H9 (cell line): ENCODE measurements at regions not wholly inside any gene's neighbourhood (a gene's known extent, or its start where the extent isn't known, plus 50 kb on each side); places are given as distances from the start of the nearest gene placed in this dataset.

Experiments used
- DNase-seq: peaks from one replicate; pipeline ENCODE4 v3.0.0-alpha.2; 2017
- H2AFZ ChIP-seq: one replicate; pipeline ENCODE4 v1.6.1; 2013; ENCODE audit warnings: mild to moderate bottlenecking, low read length, control low read depth, moderate library complexity
- H2AK5ac ChIP-seq: 2 replicates; pipeline ENCODE4 v1.6.1; 2013; ENCODE audit warnings: low read length, control low read depth, mixed read lengths; ENCODE audit not compliant: insufficient read length
- H2BK120ac ChIP-seq: one replicate; pipeline ENCODE4 v1.6.1; 2013; ENCODE audit warnings: low read depth, mild to moderate bottlenecking, low read length, control low read depth, inconsistent platforms; ENCODE audit not compliant: poor library complexity, severe bottlenecking
- H2BK12ac ChIP-seq: 2 replicates; pipeline ENCODE4 v1.6.1; 2013; ENCODE audit warnings: low read length, control low read depth, mixed read lengths, low read depth; ENCODE audit not compliant: insufficient read length
- H2BK15ac ChIP-seq: 2 replicates; pipeline ENCODE4 v1.6.1; 2013; ENCODE audit warnings: low read depth, low read length, control low read depth
- H2BK20ac ChIP-seq: one replicate; pipeline ENCODE4 v1.6.1; 2013; ENCODE audit warnings: low read depth, mild to moderate bottlenecking, low read length, control low read depth, inconsistent platforms; ENCODE audit not compliant: poor library complexity, severe bottlenecking
- H2BK5ac ChIP-seq: 2 replicates; pipeline ENCODE4 v1.6.1; 2013; ENCODE audit warnings: low read length, control low read depth, mixed read lengths; ENCODE audit not compliant: insufficient read length
- H3K14ac ChIP-seq: 2 replicates; pipeline ENCODE4 v1.6.1; 2013; ENCODE audit warnings: low read length, control low read depth; ENCODE audit not compliant: insufficient read depth
- H3K18ac ChIP-seq: 2 replicates; pipeline ENCODE4 v1.6.1; 2013; ENCODE audit warnings: low read depth, mild to moderate bottlenecking, mixed read lengths, low read length, control low read depth; ENCODE audit not compliant: insufficient read length
- H3K23ac ChIP-seq: 2 replicates; pipeline ENCODE4 v1.6.1; 2013; ENCODE audit warnings: low read length, control low read depth, mixed read lengths, low read depth; ENCODE audit not compliant: insufficient read length
- H3K23me2 ChIP-seq: 2 replicates; pipeline ENCODE4 v1.6.1; 2013; ENCODE audit warnings: low read depth, mild to moderate bottlenecking, mixed read lengths, low read length, control low read depth; ENCODE audit not compliant: insufficient read length, poor library complexity, severe bottlenecking
- H3K27ac ChIP-seq: 2 replicates; pipeline ENCODE4 v1.5.1; 2013; ENCODE audit warnings: low read length, control low read depth, mixed read lengths, low read depth; ENCODE audit not compliant: insufficient read length
- H3K27me3 ChIP-seq: 2 replicates; pipeline ENCODE4 v1.6.1; 2013; ENCODE audit warnings: low read length, control low read depth, inconsistent platforms; ENCODE audit not compliant: insufficient read depth
- H3K4ac ChIP-seq: 2 replicates; pipeline ENCODE4 v1.6.1; 2013; ENCODE audit warnings: low read depth, mild to moderate bottlenecking, control low read depth, inconsistent platforms, low read length, moderate library complexity
- H3K4me1 ChIP-seq: 2 replicates; pipeline ENCODE4 v1.6.1; 2013; ENCODE audit warnings: low read length, control low read depth, inconsistent platforms; ENCODE audit not compliant: insufficient read depth
- H3K4me2 ChIP-seq: 2 replicates; pipeline ENCODE4 v1.6.1; 2013; ENCODE audit warnings: low read length, control low read depth, mixed read lengths; ENCODE audit not compliant: insufficient read length, insufficient read depth
- H3K56ac ChIP-seq: 2 replicates; pipeline ENCODE4 v1.6.1; 2013; ENCODE audit warnings: low read depth, mild to moderate bottlenecking, mixed read lengths, low read length, control low read depth; ENCODE audit not compliant: insufficient read length
- H3K79me1 ChIP-seq: 2 replicates; pipeline ENCODE4 v1.6.1; 2013; ENCODE audit warnings: low read depth, mild to moderate bottlenecking, moderate library complexity, low read length, control low read depth, inconsistent platforms; ENCODE audit not compliant: insufficient read depth, poor library complexity, severe bottlenecking
- H3K79me2 ChIP-seq: 2 replicates; pipeline ENCODE4 v1.6.1; 2013; ENCODE audit warnings: low read length, control low read depth, inconsistent platforms; ENCODE audit not compliant: insufficient read depth
- H3K9ac ChIP-seq: 2 replicates; pipeline ENCODE4 v1.6.1; 2013; ENCODE audit warnings: low read length, control low read depth, mixed read lengths; ENCODE audit not compliant: insufficient read length; ENCODE audit errors: extremely low read depth
- H3K9me3 ChIP-seq: one replicate; pipeline ENCODE4 v1.6.1; 2013; ENCODE audit warnings: low read depth, low read length, inconsistent platforms; ENCODE audit not compliant: control insufficient read depth
- H3T11ph ChIP-seq: one replicate; pipeline ENCODE4 v1.6.1; 2013; ENCODE audit warnings: mild to moderate bottlenecking, low read length, control low read depth, inconsistent platforms
- H4K20me1 ChIP-seq: one replicate; pipeline ENCODE4 v1.6.1; 2013; ENCODE audit not compliant: control insufficient read depth, insufficient read length, insufficient read depth
- H4K5ac ChIP-seq: 2 replicates; pipeline ENCODE4 v1.6.1; 2013; ENCODE audit warnings: low read depth, mild to moderate bottlenecking, mixed read lengths, low read length, control low read depth; ENCODE audit not compliant: insufficient read length
- H4K8ac ChIP-seq: replicated peaks from 2 replicates; pipeline ENCODE4 v1.6.1; 2013; ENCODE audit warnings: low read length, control low read depth, mixed read lengths, low read depth; ENCODE audit not compliant: insufficient read length
- H4K91ac ChIP-seq: 2 replicates; pipeline ENCODE4 v1.6.1; 2013; ENCODE audit warnings: low read depth, mild to moderate bottlenecking, moderate library complexity, mixed read lengths, low read length, control low read depth; ENCODE audit not compliant: insufficient read length
- H3K27ac Mint-ChIP-seq, 3 experiments: 2 replicates in 2 of 3; 3 replicates in 1 of 3; pipeline ENCODE4 v1.8.0; 2020 to 2021; ENCODE audit warnings: mixed read lengths in 3 of 3, mild to moderate bottlenecking in 1 of 3, moderate library complexity in 1 of 3
- H3K27me3 Mint-ChIP-seq: 2 replicates; pipeline ENCODE4 v1.8.0; 2021; ENCODE audit warnings: low read depth, mild to moderate bottlenecking, moderate library complexity, mixed read lengths
- H3K36me3 Mint-ChIP-seq, 3 experiments: 2 replicates in 2 of 3; 3 replicates in 1 of 3; pipeline ENCODE4 v1.8.0; 2020 to 2021; ENCODE audit warnings: low read depth in 3 of 3, mixed read lengths in 3 of 3; ENCODE audit not compliant: insufficient read depth in 1 of 3
- H3K4me1 Mint-ChIP-seq, 2 experiments: 2 replicates each; pipeline ENCODE4 v1.8.0; 2020; ENCODE audit warnings: mixed read lengths in 2 of 2
- H3K4me3 Mint-ChIP-seq, 2 experiments: 2 replicates in 1 of 2; 3 replicates in 1 of 2; pipeline ENCODE4 v1.8.0; 2020 to 2021; ENCODE audit warnings: mild to moderate bottlenecking in 2 of 2, mixed read lengths in 2 of 2, moderate library complexity in 1 of 2
- H3K9me3 Mint-ChIP-seq, 2 experiments: 2 replicates in 1 of 2; 3 replicates in 1 of 2; pipeline ENCODE4 v1.8.0; 2020; ENCODE audit warnings: mild to moderate bottlenecking in 2 of 2, mixed read lengths in 2 of 2, moderate library complexity in 1 of 2
- WGBS: extraction: QIAGEN DNeasy Blood & Tissue Kit; methylation state at CpG from one replicate; pipeline ENCODE4 v1.1.7; 2013; ENCODE audit warnings: missing lambda C conversion rate, low lambda C conversion rate, mixed read lengths; ENCODE audit not compliant: insufficient read length; ENCODE audit errors: extremely low coverage; 5-methylcytosine and 5-hydroxymethylcytosine counted together
- TF ChIP-seq, protein P1 (sequence below): fragments of 200-600 bp; sonication (generic); conservative IDR thresholded peaks from 3 replicates; pipeline ENCODE4 v1.8.0; 2021; ENCODE audit warnings: antibody characterized with exemption, mild to moderate bottlenecking

- no peak overlapping the region for H2AK5ac ChIP-seq
- no peak overlapping the region for H3K14ac ChIP-seq
- H2AFZ ChIP-seq, result no peak overlapping the region
- no peaks in the 10 kb centered on the region for H3K9me3 ChIP-seq
- no peak overlapping the region for H3K18ac ChIP-seq
- no peak overlapping the region for H2BK12ac ChIP-seq
- H3K23ac ChIP-seq, result no peak overlapping the region
- H4K91ac ChIP-seq, result no peak overlapping the region
- H3K9ac ChIP-seq, result no peak overlapping the region
- no peaks in the 10 kb centered on the region for H3K27me3 Mint-ChIP-seq
- no peak overlapping the region for H2BK5ac ChIP-seq
- H4K20me1 ChIP-seq, result no peaks in the 10 kb centered on the region
- H3K27ac ChIP-seq, result no peak overlapping the region
- WGBS, result no CpG with 5 or more reads among the region's 1 CpG
- no peak overlapping the region for H4K8ac ChIP-seq
- no peak overlapping the region for H3K56ac ChIP-seq
- no peaks in the 10 kb centered on the region for H3K27me3 ChIP-seq
- H2BK15ac ChIP-seq, result no peak overlapping the region
- no peak overlapping the region for H3K4me3 Mint-ChIP-seq
- no peak overlapping the region for H3K27ac Mint-ChIP-seq
- H3K79me2 ChIP-seq, result no peaks in the 10 kb centered on the region
- H3K9me3 Mint-ChIP-seq, result peaks cover 11 to 16% of the 10 kb centered on the region in 2 experiments
- peaks cover 4 to 16% (median 11%) of the 10 kb centered on the region in 3 experiments for H3K36me3 Mint-ChIP-seq
- no peaks in the 10 kb centered on the region for H3K4me1 Mint-ChIP-seq
- H3K4ac ChIP-seq, result no peak overlapping the region
- H3T11ph ChIP-seq, result no peak overlapping the region
- no peak overlapping the region for H2BK20ac ChIP-seq
- H3K4me1 ChIP-seq, result no peaks in the 10 kb centered on the region
- TF ChIP-seq, protein P1, sequence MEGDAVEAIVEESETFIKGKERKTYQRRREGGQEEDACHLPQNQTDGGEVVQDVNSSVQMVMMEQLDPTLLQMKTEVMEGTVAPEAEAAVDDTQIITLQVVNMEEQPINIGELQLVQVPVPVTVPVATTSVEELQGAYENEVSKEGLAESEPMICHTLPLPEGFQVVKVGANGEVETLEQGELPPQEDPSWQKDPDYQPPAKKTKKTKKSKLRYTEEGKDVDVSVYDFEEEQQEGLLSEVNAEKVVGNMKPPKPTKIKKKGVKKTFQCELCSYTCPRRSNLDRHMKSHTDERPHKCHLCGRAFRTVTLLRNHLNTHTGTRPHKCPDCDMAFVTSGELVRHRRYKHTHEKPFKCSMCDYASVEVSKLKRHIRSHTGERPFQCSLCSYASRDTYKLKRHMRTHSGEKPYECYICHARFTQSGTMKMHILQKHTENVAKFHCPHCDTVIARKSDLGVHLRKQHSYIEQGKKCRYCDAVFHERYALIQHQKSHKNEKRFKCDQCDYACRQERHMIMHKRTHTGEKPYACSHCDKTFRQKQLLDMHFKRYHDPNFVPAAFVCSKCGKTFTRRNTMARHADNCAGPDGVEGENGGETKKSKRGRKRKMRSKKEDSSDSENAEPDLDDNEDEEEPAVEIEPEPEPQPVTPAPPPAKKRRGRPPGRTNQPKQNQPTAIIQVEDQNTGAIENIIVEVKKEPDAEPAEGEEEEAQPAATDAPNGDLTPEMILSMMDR, result no peak
- no peak for DNase-seq
- no peak overlapping the region for H4K5ac ChIP-seq
- H2BK120ac ChIP-seq, result no peak overlapping the region
- H3K4me2 ChIP-seq, result no peak overlapping the region
- H3K23me2 ChIP-seq, result no peaks in the 10 kb centered on the region
- no peaks in the 10 kb centered on the region for H3K79me1 ChIP-seq
Measured at GRCh38 chr16:72639494-72639893, 408.4 kb downstream of the ZFHX3 start.
